D721Med (cell line): ENCODE measurements at regions not wholly inside any gene's neighbourhood (a gene's known extent, or its start where the extent isn't known, plus 50 kb on each side); places are given as distances from the start of the nearest gene placed in this dataset.

Experiments used
- DNase-seq: peaks from one replicate; pipeline ENCODE4 v3.0.0; 2011; ENCODE audit warnings: low spot score; ENCODE audit not compliant: insufficient read length
- FAIRE-seq: peaks from 2 replicates; lab custom pipeline; 2011; peaks lifted over from hg19 to GRCh38; lab: Jason Lieb, UNC
- TF ChIP-seq, protein P1 (sequence below): IDR thresholded peaks from 2 replicates; pipeline ENCODE4 v1.5.1; 2012; ENCODE audit warnings: mild to moderate bottlenecking, control low read depth; ENCODE audit not compliant: insufficient read depth; ENCODE audit errors: missing control alignments

DNA sequence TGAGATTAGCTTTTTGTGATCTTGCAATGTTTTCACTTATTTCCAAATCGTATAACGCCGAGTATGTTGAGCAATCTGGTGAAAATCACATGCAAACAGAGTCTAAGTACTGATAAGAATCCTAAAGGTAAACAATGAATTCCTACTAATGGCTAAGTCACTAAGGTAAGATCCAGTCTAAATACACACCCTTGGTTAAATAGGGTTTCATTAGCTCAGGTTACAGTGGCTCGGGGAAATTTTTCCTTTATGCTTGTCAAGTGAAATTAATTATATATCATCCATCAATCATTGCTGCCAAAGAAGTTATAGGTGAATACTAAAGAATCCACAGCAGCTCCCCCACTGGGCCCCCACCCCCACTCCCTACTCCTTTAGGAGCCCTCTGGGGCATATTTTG is 139.3 kb downstream of the SOX2 start:
- TF ChIP-seq, protein P1, sequence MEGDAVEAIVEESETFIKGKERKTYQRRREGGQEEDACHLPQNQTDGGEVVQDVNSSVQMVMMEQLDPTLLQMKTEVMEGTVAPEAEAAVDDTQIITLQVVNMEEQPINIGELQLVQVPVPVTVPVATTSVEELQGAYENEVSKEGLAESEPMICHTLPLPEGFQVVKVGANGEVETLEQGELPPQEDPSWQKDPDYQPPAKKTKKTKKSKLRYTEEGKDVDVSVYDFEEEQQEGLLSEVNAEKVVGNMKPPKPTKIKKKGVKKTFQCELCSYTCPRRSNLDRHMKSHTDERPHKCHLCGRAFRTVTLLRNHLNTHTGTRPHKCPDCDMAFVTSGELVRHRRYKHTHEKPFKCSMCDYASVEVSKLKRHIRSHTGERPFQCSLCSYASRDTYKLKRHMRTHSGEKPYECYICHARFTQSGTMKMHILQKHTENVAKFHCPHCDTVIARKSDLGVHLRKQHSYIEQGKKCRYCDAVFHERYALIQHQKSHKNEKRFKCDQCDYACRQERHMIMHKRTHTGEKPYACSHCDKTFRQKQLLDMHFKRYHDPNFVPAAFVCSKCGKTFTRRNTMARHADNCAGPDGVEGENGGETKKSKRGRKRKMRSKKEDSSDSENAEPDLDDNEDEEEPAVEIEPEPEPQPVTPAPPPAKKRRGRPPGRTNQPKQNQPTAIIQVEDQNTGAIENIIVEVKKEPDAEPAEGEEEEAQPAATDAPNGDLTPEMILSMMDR: no peak
- DNase-seq: no peak
- no peak for FAIRE-seq

DNA sequence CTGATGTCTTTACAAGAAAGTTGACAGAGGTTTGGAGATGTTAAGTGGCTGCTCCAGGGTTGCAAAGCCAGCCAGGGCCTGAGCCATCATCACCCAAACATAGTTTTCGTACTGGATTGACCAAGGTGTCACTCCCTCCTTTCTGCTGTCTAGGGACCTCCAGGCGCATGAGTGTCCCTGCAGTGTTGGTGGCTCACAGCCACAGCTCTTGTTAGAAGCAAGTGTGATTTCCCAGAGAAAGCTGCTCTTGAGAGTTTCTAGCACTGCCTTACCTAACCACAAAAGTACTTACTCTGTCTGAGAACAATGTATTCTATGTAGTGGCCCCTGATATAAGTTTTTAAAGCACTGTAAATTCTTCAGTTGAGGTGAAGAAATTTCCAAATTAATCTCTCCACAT is 144.1 kb downstream of the SOX2 start:
- TF ChIP-seq, protein P1: no peak
- no peak for DNase-seq
- FAIRE-seq: no peak

DNA sequence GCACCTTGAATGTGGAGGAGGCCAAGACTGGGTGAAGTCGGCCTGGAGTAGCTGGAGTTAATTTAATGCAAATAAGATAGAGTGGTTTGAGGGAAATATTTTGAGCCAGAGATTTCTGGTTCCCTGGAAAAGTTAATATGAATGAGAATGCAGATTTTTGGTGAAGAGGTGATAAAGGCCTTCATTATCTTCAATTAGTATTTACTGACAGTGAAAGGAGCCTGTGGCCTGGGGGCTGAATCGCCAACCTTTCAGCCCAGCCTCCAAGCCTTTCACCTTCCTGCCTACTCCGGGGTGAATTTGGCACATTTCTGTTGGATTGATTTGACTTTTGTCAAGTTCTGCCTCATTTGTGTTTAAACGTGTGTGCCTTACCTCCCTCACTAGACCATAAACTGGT is 147.8 kb downstream of the SOX2 start:
- DNase-seq (no peak), FAIRE-seq (no peak)
- TF ChIP-seq, protein P1: no peak

DNA sequence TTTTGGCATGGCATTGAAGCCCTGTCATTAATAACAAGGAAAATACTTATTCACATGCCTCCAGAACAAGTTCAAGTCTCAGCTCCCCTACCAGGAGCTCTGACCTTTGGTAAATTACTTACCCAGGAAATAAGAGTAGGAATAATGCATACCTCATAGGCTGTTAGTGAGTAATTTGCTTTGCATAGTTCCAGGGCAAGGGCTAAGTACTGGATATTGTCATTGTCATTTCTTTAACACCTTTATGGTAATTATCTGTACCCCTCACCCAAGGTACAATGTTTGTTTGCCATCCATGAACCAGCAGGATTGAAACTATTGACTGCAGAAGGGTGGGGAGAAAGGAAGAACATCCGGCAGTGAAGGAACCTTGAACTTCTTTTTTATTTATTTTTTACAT is 148.5 kb downstream of the SOX2 start:
- FAIRE-seq (no peak), DNase-seq (no peak)
- TF ChIP-seq, protein P1: no peak

DNA sequence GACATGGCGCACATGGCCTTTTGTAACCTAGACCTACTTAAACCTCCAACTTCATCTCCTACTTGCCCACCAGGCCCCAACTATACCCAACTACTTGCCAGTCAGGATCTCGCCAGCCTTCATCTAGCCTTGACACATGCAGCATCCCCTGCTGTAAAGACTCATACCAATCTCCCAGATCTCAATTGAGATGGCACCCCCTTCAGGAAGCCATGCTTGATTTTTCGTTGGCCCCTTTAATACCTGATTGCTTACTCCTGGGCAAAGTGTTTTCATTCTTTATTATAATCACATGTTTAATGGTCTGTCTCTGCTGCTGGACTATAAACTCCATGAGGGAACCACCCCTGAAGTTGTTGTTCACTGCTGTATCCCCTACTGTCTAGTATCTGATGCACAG is 150.8 kb downstream of the SOX2 start:
- FAIRE-seq: no peak
- no peak for DNase-seq
- TF ChIP-seq, protein P1: no peak

DNA sequence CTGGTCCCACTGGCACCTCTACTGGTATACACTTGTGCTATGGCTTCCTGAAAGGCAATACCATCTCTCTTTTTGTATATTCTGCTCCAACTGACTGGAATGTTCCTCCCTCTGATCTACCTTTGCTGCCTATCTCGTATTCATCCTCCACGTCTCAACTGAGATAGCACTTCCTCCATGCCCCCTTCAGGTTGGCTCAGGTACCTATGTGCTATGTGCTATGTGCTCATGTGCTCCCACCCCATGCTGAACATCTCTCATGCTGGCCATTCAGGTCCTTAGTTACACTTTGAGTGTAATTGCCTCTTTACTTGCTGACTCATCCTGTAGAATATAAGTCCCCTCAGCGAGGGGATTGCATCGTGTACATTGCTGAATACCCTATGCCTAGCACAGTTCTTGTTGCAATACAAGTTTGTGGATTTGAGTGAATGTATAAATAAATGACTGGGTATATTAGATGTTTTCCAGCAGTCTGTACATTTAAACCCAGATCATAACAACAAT is 156.9 kb downstream of the SOX2 start:
- no peak for DNase-seq
- TF ChIP-seq, protein P1: no peak
- FAIRE-seq: no peak

DNA sequence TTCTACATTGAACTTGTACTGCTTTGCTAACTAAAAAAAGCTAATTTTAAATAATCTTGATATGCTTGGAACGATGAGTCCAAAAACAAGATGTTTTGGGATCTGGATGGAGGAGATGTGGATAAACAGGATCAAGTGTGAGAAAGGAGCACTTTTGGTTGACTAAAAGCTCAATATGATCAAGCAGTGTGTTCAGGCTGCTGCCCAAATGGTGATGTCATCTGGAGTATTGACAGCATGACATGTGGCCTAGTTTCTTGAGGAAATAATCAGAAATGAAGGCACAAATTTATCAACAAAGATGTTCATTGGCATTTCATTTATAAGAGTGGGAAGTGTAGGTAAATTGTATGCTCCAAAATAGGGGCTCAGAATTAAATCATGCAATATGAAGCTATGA is 161.2 kb downstream of the SOX2 start:
- FAIRE-seq: no peak
- TF ChIP-seq, protein P1: no peak
- DNase-seq: no peak
